AG04450 (cell line): ENCODE measurements at regions not wholly inside any gene's neighbourhood (a gene's known extent, or its start where the extent isn't known, plus 50 kb on each side); places are given as distances from the start of the nearest gene placed in this dataset.

Experiments used
- CTCF ChIA-PET: fragments of 300-600, 350-600 bp; formaldehyde crosslinking; extraction: SDS; loops from one replicate; lab custom pipeline; 2022; ENCODE audit warnings: antibody characterized with exemption, inconsistent platforms; lab: Charles Lee
- POLR2A ChIA-PET: fragments of 350-600 bp; formaldehyde crosslinking; extraction: SDS; loops from one replicate; lab custom pipeline; 2021; ENCODE audit warnings: antibody characterized with exemption, inconsistent platforms; lab: Yijun Ruan, JAX
- DNase-seq: peaks from one replicate; pipeline ENCODE4 v3.0.0-alpha.2; 2011; ENCODE audit warnings: low read depth, low spot score
- H3K27ac ChIP-seq: one replicate; pipeline ENCODE4 v1.5.1; 2012; ENCODE audit warnings: low read depth, low read length, control low read depth
- H3K27me3 ChIP-seq: one replicate; pipeline ENCODE4 v1.6.0; 2012; ENCODE audit warnings: low read length; ENCODE audit not compliant: control insufficient read depth, insufficient read depth
- H3K4me3 ChIP-seq: 2 replicates; pipeline ENCODE4 v1.5.1; 2011; ENCODE audit warnings: mild to moderate bottlenecking, low read depth, low read length, control low read depth
- H3K9me3 ChIP-seq: 2 replicates; pipeline ENCODE4 v1.5.1; 2012; ENCODE audit warnings: low read length; ENCODE audit not compliant: control insufficient read depth, insufficient read depth
- CTCF ChIP-seq: IDR thresholded peaks from 2 replicates; pipeline ENCODE4 v1.5.1; 2011; ENCODE audit warnings: low read depth, low read length, control low read depth, inconsistent platforms

DNA sequence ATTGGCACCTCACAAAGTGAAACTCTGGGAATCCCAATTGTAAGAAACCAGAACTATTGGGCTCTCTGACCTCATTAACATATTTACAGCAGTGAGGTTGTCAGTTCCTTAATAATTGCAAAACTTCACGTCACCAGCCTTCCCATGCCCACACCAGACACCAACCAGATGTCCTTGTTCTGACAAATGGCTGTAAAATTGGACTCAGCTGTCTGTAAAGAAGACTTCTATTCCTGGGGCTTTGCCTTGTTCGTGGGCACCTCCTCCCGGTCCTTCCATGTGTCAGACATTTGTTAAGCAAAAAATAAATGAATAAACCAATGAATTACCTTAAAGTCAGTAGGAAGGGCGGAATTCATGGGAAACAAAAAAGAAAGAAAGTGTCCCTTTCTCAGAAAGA is 284.3 kb upstream of the CDH11 start:
- no peak for DNase-seq
- Histone ChIP-seq H3K9me3 (no peaks in the 10 kb centered on the region), H3K27me3 (no peaks in the 10 kb centered on the region), H3K27ac (no peak overlapping the region), H3K4me3 (no peak overlapping the region)
- ChIA-PET CTCF (no interaction called here), POLR2A (no interaction called here)
- no peak for TF ChIP-seq CTCF

DNA sequence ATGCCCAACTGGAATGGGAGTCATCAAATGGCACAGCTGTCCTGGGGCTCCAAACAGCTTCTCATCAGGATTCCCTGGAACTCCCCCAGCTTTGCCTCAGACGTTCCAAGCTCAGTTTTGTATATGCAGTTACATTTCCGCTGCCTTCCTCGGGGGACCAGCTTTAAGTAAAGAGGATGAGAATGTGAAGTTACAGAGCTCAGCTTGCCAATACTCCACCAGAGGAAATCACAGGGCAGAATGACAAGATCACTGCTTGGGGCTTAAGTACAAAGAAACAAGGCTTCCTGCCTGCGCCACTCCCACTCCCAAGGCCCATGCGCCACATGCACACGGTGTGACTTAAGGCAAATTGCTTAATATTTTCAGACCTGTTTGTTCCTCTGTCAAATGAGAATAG is 272.4 kb upstream of the CDH11 start:
- no peak overlapping the region for H3K27ac ChIP-seq
- CTCF ChIA-PET = interaction anchor here (1.5 kb wide), 1 partner anchor 23 kb away, joined by 4 read pairs; no protein-coding TSS in a partner anchor
- no peaks in the 10 kb centered on the region for H3K27me3 ChIP-seq
- DNase-seq = no peak
- no peaks in the 10 kb centered on the region for H3K9me3 ChIP-seq
- TF ChIP-seq CTCF = no peak
- no peak overlapping the region for H3K4me3 ChIP-seq
- POLR2A ChIA-PET = no interaction called here

DNA sequence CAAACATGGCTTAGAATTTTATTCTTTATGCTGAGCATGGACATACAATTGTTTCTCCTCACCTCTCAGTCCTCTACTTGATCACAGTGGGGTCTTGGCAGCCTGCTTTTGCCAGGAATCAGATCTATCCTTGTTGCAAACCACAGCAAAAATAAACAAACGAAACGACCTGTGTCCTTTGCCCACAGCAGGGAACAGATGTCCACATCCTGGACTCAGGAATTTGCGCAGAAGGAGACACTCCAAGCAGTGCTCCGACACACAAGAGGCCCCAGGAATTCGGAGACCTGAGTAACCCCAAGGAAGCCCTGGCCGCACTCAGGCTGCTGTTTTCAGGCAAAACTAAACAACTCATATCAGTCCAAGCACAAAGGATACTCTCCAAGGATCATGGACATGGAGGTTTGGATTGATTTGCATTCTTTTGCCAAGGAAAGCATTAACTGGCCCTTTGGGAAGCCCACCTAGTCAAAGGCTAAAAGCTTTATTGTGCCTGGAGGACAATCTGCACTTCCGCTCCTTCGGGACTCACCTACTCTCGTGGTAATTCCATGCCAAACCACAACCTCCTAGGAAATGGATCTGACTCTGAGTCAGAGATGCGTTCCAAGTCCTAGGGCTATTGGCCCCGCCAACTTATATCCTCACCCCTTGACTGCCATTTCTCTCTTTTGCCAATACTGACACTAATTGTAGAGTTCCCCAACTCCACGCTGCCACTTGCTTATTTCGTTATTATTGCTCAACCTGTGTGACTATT is 271.1 kb upstream of the CDH11 start:
- CTCF ChIA-PET = no interaction called here
- POLR2A ChIA-PET = no interaction called here
- H3K27ac ChIP-seq = no peak overlapping the region
- no peak overlapping the region for H3K4me3 ChIP-seq
- no peak for TF ChIP-seq CTCF
- H3K27me3 ChIP-seq = no peaks in the 10 kb centered on the region
- no peaks in the 10 kb centered on the region for H3K9me3 ChIP-seq
- DNase-seq = no peak

- H3K27me3 ChIP-seq = no peaks in the 10 kb centered on the region
- CTCF ChIA-PET = no interaction called here
- POLR2A ChIA-PET = no interaction called here
- no peaks in the 10 kb centered on the region for H3K9me3 ChIP-seq
- H3K27ac ChIP-seq = no peak overlapping the region
- no peak for TF ChIP-seq CTCF
- DNase-seq = no peak
- no peak overlapping the region for H3K4me3 ChIP-seq
Observed at GRCh38 chr16:65388592-65388991, 266.7 kb upstream of the CDH11 start.

DNA sequence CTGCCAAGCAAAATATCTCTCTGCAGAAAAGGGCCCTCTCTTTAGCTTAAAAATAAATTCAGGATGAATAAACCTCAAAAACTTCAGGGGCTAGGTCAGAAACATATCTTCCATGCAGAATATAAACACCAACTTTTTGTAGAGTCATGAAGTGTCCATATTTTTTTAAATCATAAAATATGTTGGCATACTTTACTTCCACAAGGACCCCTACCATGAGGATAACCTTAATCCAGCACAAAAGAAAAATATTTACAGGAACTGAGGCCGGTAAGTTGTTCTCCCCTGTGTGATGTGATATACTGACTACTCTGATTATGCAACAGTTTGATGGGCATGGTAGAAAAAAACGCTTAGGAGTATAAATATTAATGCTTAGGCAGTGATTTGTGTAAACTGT is 264.8 kb upstream of the CDH11 start:
- H3K4me3 ChIP-seq = no peak overlapping the region
- no peak for DNase-seq
- CTCF ChIA-PET = no interaction called here
- no peaks in the 10 kb centered on the region for H3K9me3 ChIP-seq
- H3K27ac ChIP-seq = no peak overlapping the region
- POLR2A ChIA-PET = no interaction called here
- no peaks in the 10 kb centered on the region for H3K27me3 ChIP-seq
- no peak for TF ChIP-seq CTCF
